HG03135 (cell line): ENCODE measurements at regions not wholly inside any gene's neighbourhood (a gene's known extent, or its start where the extent isn't known, plus 50 kb on each side); places are given as distances from the start of the nearest gene placed in this dataset.

Source experiments
- ATAC-seq: cut with Tn5 transposase; IDR thresholded peaks from one replicate; pipeline ENCODE4 v1.9.1; 2021; ENCODE audit warnings: mild to moderate bottlenecking, moderate library complexity; ENCODE audit not compliant: unreplicated experiment

DNA sequence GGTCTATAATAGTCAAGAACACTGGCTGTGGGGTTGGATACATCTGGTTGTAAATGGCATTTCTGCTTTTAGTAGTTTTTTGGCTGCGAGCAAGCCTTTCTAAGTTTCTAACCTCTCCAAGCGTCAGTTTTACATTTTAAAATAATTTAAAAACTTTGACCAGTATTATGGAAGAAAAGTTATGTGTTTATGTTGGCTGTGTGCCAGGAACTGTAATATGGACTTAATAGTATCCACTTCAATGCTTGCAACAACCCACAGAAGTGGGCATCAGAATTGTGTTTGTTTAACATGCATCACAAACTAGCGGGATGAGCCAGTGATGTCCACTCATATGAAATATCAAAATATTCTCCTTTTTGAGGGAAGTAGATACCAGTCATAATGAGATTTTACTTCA lies 844.2 kb downstream of the JRKL start:
- no peak for ATAC-seq

GRCh38 chr11:97237151-97237550 lies 847.3 kb downstream of the JRKL start:
- no peak for ATAC-seq

DNA sequence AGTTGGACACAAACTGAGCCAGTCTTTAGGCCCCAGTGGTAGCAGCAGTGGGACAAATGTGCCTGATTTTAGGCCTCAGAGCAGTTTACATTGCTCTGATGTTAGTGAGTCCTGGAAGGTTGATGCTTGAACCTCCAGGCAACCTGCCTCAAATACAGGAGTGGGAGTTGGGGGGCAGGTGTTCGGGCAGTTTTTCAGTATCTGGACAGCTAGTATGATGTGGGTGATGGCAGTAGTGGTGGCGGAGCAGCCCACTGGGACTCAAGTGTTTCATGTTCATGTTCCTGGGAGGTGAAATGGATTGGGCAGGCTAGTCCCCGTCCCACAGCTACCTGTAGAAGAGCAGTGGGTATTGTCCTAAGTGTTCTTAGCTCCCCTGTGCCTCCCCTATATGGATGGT lies 857.8 kb downstream of the JRKL start:
- ATAC-seq, result no peak

GRCh38 chr11:97254790-97255189 lies 865.0 kb downstream of the JRKL start:
- ATAC-seq, result no peak

GRCh38 chr11:97259434-97259833 lies 869.6 kb downstream of the JRKL start:
- no peak for ATAC-seq

DNA sequence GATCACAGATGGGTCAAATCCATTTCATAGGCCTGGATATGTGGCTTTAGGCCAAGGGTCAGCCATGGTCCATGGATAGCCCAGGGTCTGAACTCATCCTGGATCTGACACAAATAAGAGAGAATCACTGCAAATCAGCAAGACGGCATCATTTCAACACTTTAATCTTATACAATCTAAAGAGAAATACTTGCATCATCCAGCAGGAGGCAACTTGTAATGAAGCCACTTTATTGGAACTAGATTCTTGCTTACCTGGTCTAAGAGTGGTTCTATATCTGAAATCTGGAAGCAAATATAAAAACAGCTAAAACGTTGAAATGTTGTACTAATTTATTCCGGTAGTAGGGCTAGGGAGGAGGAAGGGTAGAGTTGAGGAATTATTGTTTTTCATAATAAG lies 870.1 kb downstream of the JRKL start:
- no peak for ATAC-seq

GRCh38 chr11:97263183-97263858 lies 873.5 kb downstream of the JRKL start:
- no peak for ATAC-seq

GRCh38 chr11:97269527-97269926 lies 879.7 kb downstream of the JRKL start:
- no peak for ATAC-seq

DNA sequence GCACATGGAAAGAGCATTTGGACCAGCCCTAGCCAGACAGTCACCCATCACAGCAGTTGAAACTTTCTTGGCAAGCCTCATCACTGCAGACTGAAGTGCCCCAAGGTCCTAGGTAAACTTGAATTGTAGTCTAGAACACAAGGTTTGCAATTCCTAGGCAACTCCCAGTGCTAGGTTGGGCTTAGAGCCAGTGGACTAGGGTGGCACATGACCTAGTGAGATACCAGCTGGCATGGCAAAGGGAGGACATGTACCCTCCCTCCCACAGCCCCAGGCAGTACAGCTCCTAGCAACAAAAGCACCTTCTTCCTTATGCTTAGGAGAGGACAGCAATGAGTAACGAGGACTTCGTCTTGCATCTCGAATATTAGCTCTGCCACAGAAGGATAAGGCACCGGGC lies 889.5 kb downstream of the JRKL start:
- ATAC-seq, result no peak

DNA sequence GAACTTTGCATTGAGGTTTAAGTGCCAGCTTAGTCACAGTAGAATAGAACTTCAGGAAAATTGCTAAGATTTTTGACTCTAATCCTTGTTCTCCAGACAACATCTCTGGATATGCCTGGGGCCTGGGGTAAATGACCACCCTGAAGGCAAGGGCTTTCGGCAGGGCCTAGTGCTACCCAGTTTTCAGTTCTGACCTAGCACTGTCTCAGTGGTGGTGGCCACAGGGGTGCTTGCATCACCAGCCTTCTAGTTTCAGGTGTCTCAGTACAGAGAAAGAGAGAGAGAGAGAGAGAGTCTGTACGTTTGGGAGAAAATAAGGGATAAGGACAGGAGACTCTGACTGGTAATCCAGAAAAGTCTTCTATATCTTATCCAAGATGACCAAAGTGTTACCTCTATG lies 890.5 kb downstream of the JRKL start:
- ATAC-seq, result no peak

DNA sequence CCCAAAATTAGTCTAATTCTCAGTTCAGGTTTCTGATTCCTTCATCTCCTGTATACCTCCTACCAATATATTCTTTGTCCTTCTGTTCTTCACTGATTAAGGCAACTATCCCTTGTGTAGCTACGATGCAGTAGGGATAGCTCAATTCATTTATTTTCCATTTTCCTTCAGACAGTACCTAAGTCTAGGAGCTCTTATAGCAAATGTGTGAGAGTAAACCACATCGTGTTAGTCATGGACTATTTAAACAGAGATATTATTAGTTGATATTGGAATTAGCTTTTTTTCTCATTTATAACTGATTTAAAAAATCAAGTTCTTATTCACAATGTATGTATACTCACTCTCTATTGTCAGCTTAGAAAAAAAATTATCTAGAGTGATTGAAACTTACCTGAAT lies 900.0 kb downstream of the JRKL start:
- ATAC-seq, result no peak

- no peak for ATAC-seq
Measured at GRCh38 chr11:97290464-97291041, 900.7 kb downstream of the JRKL start.

DNA sequence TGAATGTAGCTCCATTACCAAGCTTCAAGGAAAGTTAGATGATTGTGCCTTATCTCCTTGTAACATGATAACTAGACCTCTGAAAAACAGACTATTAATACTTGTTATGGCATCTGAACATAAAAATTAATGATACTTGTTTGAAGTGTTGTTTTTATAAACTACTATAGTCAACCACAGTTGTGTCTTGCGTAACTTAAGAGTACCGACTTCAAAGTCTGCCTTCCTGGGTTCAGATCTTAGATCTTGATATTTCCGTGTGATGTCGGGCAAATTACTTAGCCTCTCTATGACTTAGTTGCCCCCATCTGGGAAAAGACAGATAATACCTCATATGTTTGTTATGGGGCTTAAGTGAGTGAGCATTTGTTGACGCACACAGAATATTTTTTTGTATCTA lies 906.5 kb downstream of the JRKL start:
- ATAC-seq, result no peak

GRCh38 chr11:97309291-97309690 lies 919.5 kb downstream of the JRKL start:
- no peak for ATAC-seq

- no peak for ATAC-seq
Measured at GRCh38 chr11:97325693-97326092, 935.9 kb downstream of the JRKL start.

DNA sequence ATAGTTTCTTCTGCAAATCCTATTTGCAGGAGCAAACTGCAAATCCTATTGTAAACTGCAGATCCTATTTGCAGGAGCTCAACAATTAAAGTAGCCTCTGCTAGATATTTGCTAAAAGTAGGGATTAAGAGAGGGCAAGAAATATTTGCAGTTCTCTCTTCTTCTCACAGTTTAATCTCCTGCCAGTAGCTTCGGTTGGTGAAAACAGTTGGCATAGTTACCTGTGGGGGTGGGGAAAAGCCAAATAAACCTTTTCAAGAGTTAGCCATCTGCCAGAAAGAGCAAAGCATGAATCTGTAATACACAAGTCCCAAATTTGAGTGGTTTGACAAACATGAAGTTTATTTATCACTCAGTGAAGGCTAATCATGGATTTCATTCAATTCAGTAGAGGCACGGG lies 942.5 kb downstream of the JRKL start:
- no peak for ATAC-seq

GRCh38 chr11:97336064-97336463 lies 946.3 kb downstream of the JRKL start:
- no peak for ATAC-seq

DNA sequence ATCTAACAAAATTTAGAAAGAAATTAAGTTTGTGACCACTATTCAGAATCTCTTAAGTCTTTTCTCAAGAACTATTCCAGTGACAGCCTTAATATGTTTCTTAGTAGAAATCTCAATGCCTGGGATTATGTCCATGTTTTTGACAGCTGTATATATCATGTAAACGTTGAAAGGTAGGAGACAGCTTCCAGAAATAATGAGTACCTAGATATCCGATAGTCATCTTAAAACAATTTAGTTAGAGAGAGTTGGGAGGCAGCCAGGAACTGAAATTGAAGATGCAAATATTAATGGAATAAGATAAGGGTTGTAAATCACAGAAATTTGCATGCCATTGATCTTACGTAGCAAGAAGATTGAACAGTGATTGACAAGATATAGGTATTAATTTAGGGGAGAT lies 955.2 kb downstream of the JRKL start:
- no peak for ATAC-seq

GRCh38 chr11:97349201-97349600 lies 959.4 kb downstream of the JRKL start:
- no peak for ATAC-seq

DNA sequence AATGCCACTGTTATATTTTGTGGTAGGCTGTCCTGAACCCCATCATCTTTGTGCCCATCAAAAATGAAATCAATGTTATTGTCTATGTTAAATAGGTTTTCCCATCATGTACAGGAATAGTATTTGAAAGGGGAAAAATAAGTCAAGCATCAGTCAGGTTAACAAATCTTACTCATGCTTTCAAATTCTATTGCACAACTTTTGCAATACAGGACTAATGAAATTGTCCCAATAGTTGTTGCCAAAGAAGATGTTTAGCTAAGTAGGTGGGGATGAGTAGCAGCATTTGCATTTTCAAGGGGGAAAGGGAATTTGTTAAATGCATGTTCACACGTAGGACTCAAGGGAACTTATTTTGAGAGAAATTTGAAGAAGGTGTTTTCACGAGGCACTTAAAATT lies 962.1 kb downstream of the JRKL start:
- ATAC-seq, result no peak

GRCh38 chr11:97354026-97354425 lies 964.2 kb downstream of the JRKL start:
- no peak for ATAC-seq

DNA sequence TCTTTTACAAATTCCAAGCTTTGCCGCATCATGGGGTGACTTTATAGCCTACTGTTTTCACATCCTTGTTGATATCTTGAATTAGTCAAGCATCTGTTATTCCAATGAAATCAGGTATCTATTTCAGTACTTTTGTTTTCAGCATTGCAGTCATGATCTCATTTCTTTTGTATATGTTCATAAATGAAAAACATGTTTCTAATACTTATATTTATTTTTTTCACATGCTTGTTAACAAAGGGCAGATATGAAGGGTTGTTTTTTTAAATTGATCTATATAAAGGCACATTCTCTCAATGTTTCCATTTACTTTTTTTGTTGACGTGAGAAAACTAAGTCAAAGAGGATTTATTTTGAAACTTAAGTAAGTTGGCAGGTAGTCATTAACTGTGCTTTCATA lies 964.8 kb downstream of the JRKL start:
- ATAC-seq, result no peak

GRCh38 chr11:97355230-97355629 lies 965.4 kb downstream of the JRKL start:
- ATAC-seq, result no peak
